ENCODE measurements at regions not wholly inside any gene's neighbourhood (a gene's known extent, or its start where the extent isn't known, plus 50 kb on each side); places are given as distances from the start of the nearest gene placed in this dataset.

GRCh38 chr4:112876316-112876715 lies 173.1 kb upstream of the ANK2 start:
- TF ChIP-seq CTCF (IDR thresholded peaks at IDR 0.05) (no peak), EP300 (IDR thresholded peaks at IDR 0.05) (no peak), POLR2AphosphoS5 (IDR thresholded peaks at IDR 0.05) (no peak)
